ENCODE measurements at regions not wholly inside any gene's neighbourhood (a gene's known extent, or its start where the extent isn't known, plus 50 kb on each side); places are given as distances from the start of the nearest gene placed in this dataset.

GRCh38 chr21:34019402-34019801, 54.0 kb upstream of the MRPS6 start:
- Histone ChIP-seq H3K4me3 (no peak overlapping the region), H3K9me3 (no peaks in the 10 kb centered on the region), H3K36me3 (no peaks in the 10 kb centered on the region), H3K27ac (no peak overlapping the region), H3K4me1 (replicated peaks) (no peaks in the 10 kb centered on the region), H3K27me3 (replicated peaks; ENCODE audit: insufficient read depth) (no peaks in the 10 kb centered on the region)
- no peak for DNase-seq (ENCODE audit: low spot score)
- intact Hi-C loops (cut with DNase I) = no loop called here
- TF ChIP-seq POLR2A (IDR thresholded peaks at IDR 0.05) (no peak), POLR2AphosphoS5 (IDR thresholded peaks at IDR 0.05) (no peak), CTCF (IDR thresholded peaks at IDR 0.05) (no peak)
- WGBS = 78% methylated on average over 1 of the region's 1 CpG

- TF ChIP-seq CTCF (IDR thresholded peaks at IDR 0.05) (no peak), POLR2A (IDR thresholded peaks at IDR 0.05) (no peak), POLR2AphosphoS5 (IDR thresholded peaks at IDR 0.05) (no peak)
- DNase-seq (ENCODE audit: low spot score) = no peak
- intact Hi-C loops (cut with DNase I) = no loop called here
- no peak overlapping the region for H3K27ac ChIP-seq
- no peaks in the 10 kb centered on the region for H3K36me3 ChIP-seq
- 81% methylated on average over 1 of the region's 1 CpG for WGBS
- no peaks in the 10 kb centered on the region for H3K4me1 ChIP-seq (replicated peaks)
- H3K4me3 ChIP-seq = no peak overlapping the region
- no peaks in the 10 kb centered on the region for H3K9me3 ChIP-seq
- H3K27me3 ChIP-seq (replicated peaks; ENCODE audit: insufficient read depth) = no peaks in the 10 kb centered on the region
Measured at GRCh38 chr21:34018910-34019309, 54.5 kb upstream of the MRPS6 start.

- 100% methylated on average over 1 of the region's 1 CpG for WGBS
- TF ChIP-seq POLR2AphosphoS5 (IDR thresholded peaks at IDR 0.05) (no peak), CTCF (IDR thresholded peaks at IDR 0.05) (no peak), POLR2A (IDR thresholded peaks at IDR 0.05) (no peak)
- Histone ChIP-seq H3K27me3 (replicated peaks; ENCODE audit: insufficient read depth) (no peaks in the 10 kb centered on the region), H3K4me1 (replicated peaks) (no peaks in the 10 kb centered on the region), H3K27ac (no peak overlapping the region), H3K36me3 (no peaks in the 10 kb centered on the region), H3K4me3 (no peak overlapping the region), H3K9me3 (no peaks in the 10 kb centered on the region)
- DNase-seq (ENCODE audit: low spot score) = no peak
- intact Hi-C loops (cut with DNase I) = no loop called here
Measured at GRCh38 chr21:34018185-34018584, 55.2 kb upstream of the MRPS6 start.

GRCh38 chr21:34017039-34017961, 56.1 kb upstream of the MRPS6 start:
- Histone ChIP-seq H3K4me3 (no peak overlapping the region), H3K9me3 (no peaks in the 10 kb centered on the region), H3K36me3 (no peaks in the 10 kb centered on the region), H3K27me3 (replicated peaks; ENCODE audit: insufficient read depth) (no peaks in the 10 kb centered on the region), H3K4me1 (replicated peaks) (no peaks in the 10 kb centered on the region), H3K27ac (no peak overlapping the region)
- no peak for TF ChIP-seq POLR2AphosphoS5 (IDR thresholded peaks at IDR 0.05)
- TF ChIP-seq POLR2A (IDR thresholded peaks at IDR 0.05) = no peak
- no peak for TF ChIP-seq CTCF (IDR thresholded peaks at IDR 0.05)
- intact Hi-C loops (cut with DNase I) = no loop called here
- 90% methylated on average over 5 of the region's 5 CpGs for WGBS
- no peak for DNase-seq (ENCODE audit: low spot score)

- WGBS = 84% methylated on average over 3 of the region's 3 CpGs
- Histone ChIP-seq H3K9me3 (no peaks in the 10 kb centered on the region), H3K27me3 (replicated peaks; ENCODE audit: insufficient read depth) (no peaks in the 10 kb centered on the region), H3K27ac (no peak overlapping the region), H3K36me3 (no peaks in the 10 kb centered on the region), H3K4me3 (no peak overlapping the region), H3K4me1 (replicated peaks) (no peaks in the 10 kb centered on the region)
- intact Hi-C loops (cut with DNase I) = no loop called here
- no peak for DNase-seq (ENCODE audit: low spot score)
- TF ChIP-seq CTCF (IDR thresholded peaks at IDR 0.05) (no peak), POLR2A (IDR thresholded peaks at IDR 0.05) (no peak), POLR2AphosphoS5 (IDR thresholded peaks at IDR 0.05) (no peak)
Measured at GRCh38 chr21:34012640-34013039, 60.7 kb upstream of the MRPS6 start.
